GM18519 (cell line): ENCODE measurements at regions not wholly inside any gene's neighbourhood (a gene's known extent, or its start where the extent isn't known, plus 50 kb on each side); places are given as distances from the start of the nearest gene placed in this dataset.

Source experiments
- ATAC-seq: cut with Tn5 transposase; IDR thresholded peaks from one replicate; pipeline ENCODE4 v1.9.1; 2021; ENCODE audit warnings: mild to moderate bottlenecking, moderate library complexity; ENCODE audit not compliant: unreplicated experiment, low FRiP score

- ATAC-seq, result no peak
Measured at GRCh38 chr5:73344835-73345234, 103.7 kb downstream of the FOXD1 start.

- no peak for ATAC-seq
Measured at GRCh38 chr5:73339711-73340110, 108.9 kb downstream of the FOXD1 start.

GRCh38 chr5:73339051-73339575 is 109.5 kb downstream of the FOXD1 start:
- no peak for ATAC-seq

GRCh38 chr5:73338256-73339050 is 110.1 kb downstream of the FOXD1 start:
- no peak for ATAC-seq

GRCh38 chr5:73337586-73338255 is 110.9 kb downstream of the FOXD1 start:
- no peak for ATAC-seq

GRCh38 chr5:73336366-73336765 is 112.2 kb downstream of the FOXD1 start:
- ATAC-seq, result no peak

GRCh38 chr5:73333944-73334703 is 114.5 kb downstream of the FOXD1 start:
- no peak for ATAC-seq

- no peak for ATAC-seq
Measured at GRCh38 chr5:73330613-73331012, 118.0 kb downstream of the FOXD1 start.

- no peak for ATAC-seq
Measured at GRCh38 chr5:73328640-73329039, 119.9 kb downstream of the FOXD1 start.

- no peak for ATAC-seq
Measured at GRCh38 chr5:73327908-73328455, 120.6 kb downstream of the FOXD1 start.

- no peak for ATAC-seq
Measured at GRCh38 chr5:73325546-73325945, 123.0 kb downstream of the FOXD1 start.

- ATAC-seq, result no peak
Measured at GRCh38 chr5:73323466-73323865, 125.1 kb downstream of the FOXD1 start.

GRCh38 chr5:73322437-73323076 is 126.0 kb downstream of the FOXD1 start:
- ATAC-seq, result no peak

GRCh38 chr5:73321757-73322436 is 126.7 kb downstream of the FOXD1 start:
- no peak for ATAC-seq

- no peak for ATAC-seq
Measured at GRCh38 chr5:73319036-73319435, 129.5 kb downstream of the FOXD1 start.

- ATAC-seq, result no peak
Measured at GRCh38 chr5:73318308-73318719, 130.3 kb downstream of the FOXD1 start.

GRCh38 chr5:73317523-73317922 is 131.1 kb downstream of the FOXD1 start:
- ATAC-seq, result no peak

GRCh38 chr5:73314395-73315257 is 134.0 kb downstream of the FOXD1 start:
- ATAC-seq, result no peak
